OCI-LY3 (cell line): ENCODE measurements at regions not wholly inside any gene's neighbourhood (a gene's known extent, or its start where the extent isn't known, plus 50 kb on each side); places are given as distances from the start of the nearest gene placed in this dataset.

Experiments used
- EZH2phosphoT487 ChIP-seq: fragments of 200-600 bp; shearing (Covaris generic); IDR thresholded peaks from 2 replicates; pipeline ENCODE4 v1.6.1; 2018; ENCODE audit warnings: antibody characterized with exemption, mixed run types, low read depth
- TF ChIP-seq, protein P1 (sequence below): fragments of 200-600, 300-600 bp; sonication (generic); IDR thresholded peaks from 2 replicates; pipeline ENCODE4 v1.5.1; 2014; ENCODE audit warnings: antibody characterized with exemption, low read length, low read depth

GRCh38 chr6:6966569-6966968 lies 141.2 kb upstream of the RREB1 start:
- TF ChIP-seq, protein P1, sequence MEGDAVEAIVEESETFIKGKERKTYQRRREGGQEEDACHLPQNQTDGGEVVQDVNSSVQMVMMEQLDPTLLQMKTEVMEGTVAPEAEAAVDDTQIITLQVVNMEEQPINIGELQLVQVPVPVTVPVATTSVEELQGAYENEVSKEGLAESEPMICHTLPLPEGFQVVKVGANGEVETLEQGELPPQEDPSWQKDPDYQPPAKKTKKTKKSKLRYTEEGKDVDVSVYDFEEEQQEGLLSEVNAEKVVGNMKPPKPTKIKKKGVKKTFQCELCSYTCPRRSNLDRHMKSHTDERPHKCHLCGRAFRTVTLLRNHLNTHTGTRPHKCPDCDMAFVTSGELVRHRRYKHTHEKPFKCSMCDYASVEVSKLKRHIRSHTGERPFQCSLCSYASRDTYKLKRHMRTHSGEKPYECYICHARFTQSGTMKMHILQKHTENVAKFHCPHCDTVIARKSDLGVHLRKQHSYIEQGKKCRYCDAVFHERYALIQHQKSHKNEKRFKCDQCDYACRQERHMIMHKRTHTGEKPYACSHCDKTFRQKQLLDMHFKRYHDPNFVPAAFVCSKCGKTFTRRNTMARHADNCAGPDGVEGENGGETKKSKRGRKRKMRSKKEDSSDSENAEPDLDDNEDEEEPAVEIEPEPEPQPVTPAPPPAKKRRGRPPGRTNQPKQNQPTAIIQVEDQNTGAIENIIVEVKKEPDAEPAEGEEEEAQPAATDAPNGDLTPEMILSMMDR, result no peak
- TF ChIP-seq EZH2phosphoT487, result no peak
